NB4 (cell line): ENCODE measurements at regions not wholly inside any gene's neighbourhood (a gene's known extent, or its start where the extent isn't known, plus 50 kb on each side); places are given as distances from the start of the nearest gene placed in this dataset.

ENCODE experiments used
- CTCF ChIP-seq: IDR thresholded peaks from one replicate; pipeline ENCODE4 v1.5.1; 2012; ENCODE audit warnings: low read depth, low read length
- MAX ChIP-seq: IDR thresholded peaks from 2 replicates; pipeline ENCODE4 v1.6.1; 2011; ENCODE audit warnings: low read depth, low read length
- POLR2A ChIP-seq: IDR thresholded peaks from 2 replicates; pipeline ENCODE4 v1.6.1; 2011; ENCODE audit warnings: mild to moderate bottlenecking; ENCODE audit not compliant: insufficient read length; ENCODE audit errors: extremely low read depth

GRCh38 chr12:19025582-19025981, 104.0 kb upstream of the PLEKHA5 start:
- TF ChIP-seq CTCF (no peak), MAX (no peak), POLR2A (no peak)
